Fibroblast of peridontal ligament (primary cell): ENCODE measurements at regions not wholly inside any gene's neighbourhood (a gene's known extent, or its start where the extent isn't known, plus 50 kb on each side); places are given as distances from the start of the nearest gene placed in this dataset.
A peak's percentile ranks its signal among the peaks of the same experiment; 100 is the strongest.
"Not testable (repeated sequence)": the region's sequence is repeated elsewhere in the genome, so short reads cannot be mapped to it uniquely, and the experiment has no call there.

Experiments used
- DNase-seq: peaks from one replicate; pipeline ENCODE4 v3.0.0-alpha.2; 2010; ENCODE audit errors: extremely low read depth

DNA sequence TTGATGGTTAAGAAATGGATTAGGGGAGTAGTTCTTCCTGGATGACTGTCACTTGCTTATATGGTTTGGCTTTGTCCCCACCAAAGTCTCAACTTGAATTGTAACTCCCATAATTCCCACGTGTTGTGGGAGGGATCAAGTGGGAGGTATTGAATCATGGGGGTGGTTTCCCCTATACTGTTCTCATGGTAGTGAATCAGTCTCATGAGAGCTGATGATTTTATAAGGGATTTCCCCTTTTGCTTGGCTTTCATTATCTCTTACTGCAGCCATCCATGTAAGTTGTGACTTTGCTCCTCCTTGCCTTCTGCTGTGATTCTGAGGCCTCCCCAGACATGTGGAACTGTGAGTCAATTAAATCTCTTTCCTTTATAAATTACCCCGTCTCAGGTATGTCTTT lies 1621.1 kb downstream of the MRPL39 start:
- no peak for DNase-seq

DNA sequence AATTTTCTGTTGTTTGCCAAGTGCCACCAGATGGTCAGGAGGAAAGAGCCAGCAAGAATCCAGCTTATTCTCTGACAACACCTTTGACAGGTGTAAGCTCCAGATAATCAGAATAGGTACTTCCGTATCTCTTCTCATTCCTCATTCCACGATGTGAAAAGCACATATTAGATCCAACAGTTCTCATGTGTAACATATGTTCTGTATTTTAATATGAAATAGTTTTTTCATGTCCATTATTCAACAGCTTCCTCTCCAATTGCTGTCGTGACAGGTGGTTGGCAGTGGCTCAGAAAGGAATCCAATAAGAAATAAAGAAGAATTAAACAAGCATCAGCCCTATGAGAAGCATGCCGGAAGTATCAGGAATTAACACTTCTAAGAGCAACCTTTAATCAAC lies 1624.7 kb downstream of the MRPL39 start:
- DNase-seq: no peak

DNA sequence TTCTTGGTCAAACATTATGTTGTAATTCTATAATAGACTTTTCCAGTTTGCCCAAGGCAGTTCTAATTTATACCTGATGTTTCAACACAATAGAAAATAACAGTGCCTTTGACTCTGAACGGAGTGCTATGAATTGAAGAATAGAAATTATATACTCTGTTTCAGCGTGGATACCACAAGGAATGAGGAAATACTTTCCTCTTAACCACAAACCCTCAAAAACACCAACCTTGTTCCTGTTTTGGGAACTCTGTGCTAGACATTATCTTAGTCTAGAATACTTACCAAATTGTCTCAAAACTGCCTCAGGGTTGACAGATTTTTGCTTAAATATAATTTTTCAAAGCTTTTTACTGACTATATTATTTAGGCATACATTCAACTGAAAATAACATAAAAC lies 1629.3 kb downstream of the MRPL39 start:
- DNase-seq: no peak

DNA sequence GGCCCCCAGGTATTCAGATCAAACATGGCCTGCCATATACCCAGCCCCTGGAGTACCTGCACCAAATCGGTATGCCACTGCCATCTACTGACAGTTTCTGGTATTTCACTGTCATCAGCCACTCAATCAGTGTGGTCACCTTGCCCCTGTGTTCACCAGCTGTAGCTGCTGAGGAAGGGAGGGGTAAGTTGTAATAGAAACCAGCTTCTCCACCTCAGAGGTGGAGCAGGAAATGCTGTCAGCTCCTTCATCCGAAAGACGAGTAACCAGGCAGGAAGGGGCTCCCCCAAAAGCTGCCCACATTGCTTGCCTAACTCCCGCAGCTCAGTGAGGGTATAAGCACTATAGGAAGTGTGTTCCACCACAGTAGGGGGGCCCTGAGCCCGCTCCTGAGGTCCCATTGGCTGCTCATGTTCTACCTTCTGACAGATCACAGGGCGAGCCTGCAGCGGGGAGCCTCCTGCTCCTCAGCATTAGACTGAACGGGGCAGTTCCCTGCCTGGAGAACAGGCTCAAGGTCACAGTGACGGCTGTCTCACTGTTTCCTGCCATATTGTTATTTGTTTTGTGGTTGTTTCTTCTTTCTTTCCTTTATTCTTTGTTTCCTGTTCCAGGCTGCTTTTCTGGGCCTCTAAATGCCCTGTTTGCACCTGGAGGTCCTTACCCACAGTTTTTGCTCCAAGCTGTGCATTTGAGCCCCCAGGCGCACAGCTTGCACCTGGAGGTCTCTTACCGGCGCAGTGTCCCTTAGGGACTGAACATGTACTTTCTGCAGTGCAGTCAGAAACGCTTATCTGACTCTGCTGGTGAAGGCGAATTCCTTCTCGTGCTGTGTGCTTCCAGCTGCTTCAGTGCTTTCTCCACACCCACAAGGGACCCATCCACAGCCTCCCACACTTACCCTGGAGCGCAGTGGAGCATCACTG lies 1638.3 kb downstream of the MRPL39 start:
- no peak for DNase-seq

DNA sequence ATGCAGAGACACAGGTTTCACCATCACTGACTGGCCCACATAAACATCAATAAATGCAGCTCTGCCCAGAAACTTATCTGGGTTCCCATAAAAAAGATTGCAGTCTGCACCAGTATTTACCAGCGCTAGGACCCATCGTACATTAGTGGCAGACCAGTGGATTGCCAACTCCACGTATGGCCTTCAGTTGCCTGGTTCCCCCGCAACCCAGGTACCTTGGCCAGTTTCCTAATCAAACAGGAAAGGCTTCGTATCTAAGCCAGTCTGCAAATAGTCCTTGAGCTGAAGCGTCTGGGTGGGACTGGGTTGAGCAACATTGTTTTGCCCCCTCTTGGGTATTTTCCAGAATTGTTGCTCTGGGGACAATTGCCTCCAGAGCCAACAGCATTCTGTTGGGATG lies 1639.3 kb downstream of the MRPL39 start:
- DNase-seq: no peak

DNA sequence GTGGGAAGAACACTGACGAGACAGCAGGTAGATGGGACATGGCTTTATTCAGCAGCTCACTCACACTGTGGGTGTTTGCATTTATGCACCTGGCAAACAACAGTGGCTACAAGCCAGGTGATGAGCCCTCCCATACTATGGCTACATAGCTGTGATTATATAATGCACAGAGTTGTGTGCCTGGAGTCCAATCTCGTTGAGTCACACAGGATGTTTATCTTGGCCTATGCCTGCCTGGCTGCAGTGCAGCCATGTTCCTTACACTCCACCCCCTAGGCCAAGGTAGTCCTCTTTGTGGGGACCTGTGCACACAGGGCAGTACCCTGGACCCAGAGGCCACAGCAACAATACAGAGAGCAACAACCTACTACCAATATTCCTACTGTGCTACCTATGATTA lies 1643.8 kb downstream of the MRPL39 start:
- DNase-seq: no peak

DNA sequence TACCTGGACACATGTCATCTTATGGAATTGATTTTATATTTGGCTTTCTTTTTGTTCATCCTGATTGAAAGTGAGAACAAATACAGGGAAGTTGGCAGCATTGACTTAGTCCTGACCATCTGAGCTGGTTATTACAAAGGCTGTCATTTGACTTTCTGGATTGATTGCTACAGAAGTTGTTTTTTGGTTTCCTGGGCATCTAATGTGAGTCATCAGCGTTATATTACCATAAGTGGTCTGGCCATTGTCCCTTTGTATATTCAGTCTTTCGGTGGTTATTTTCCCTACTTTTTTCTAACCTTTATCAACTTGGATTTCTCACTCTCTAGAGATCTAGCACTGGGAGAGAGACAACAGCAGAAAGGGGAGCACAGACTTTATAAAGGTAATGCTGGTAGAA lies 1646.5 kb downstream of the MRPL39 start:
- DNase-seq: no peak

DNA sequence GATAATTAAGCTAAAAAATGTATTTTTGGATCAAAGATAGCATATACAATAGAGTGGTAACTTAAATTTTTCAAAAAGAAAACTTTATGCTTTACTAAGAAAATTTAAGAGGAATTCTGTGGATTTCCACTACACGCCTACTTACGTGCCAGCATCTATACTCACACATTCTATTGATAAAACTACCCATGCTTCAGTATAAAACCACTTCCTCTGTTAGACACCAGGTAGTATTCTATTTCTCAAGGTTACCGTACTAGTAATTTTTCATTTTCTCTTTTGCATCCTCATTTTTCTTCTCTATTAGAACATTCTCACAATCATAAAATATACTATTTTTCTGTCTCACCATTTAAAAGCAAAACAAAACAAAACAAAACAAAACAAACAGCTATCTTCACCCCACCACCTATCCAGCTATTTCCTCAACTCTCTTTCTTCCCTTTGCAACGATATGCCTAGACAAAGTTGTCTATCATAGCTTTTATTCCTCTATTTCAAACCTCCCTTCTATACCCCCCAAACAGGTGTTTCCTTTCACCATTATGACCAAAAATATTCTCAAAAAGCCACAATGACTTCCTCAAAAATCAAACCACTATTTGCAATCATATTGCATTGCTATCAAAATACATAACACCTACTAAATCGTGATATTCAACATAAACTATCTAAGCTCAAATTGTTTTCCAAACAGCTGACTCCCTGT lies 1652.0 kb downstream of the MRPL39 start:
- DNase-seq: no peak

DNA sequence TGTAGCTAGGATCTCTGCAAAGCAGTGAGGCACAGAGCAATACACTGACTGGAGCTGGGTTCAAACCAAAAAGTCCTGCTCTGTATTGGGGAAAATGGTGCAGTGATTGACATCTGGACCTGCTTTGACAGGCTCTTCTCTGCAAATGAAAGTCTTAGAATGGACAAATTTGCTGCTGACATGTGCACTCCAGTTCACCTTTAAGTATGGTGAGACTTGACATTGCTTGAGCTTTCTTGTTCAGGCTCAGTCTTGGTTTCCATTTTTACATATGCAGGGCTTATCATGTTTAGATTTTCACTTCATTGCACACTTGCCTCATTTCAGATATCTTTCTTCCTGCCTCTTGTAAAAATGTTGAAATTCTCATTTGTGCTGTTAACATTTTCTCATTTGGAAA lies 1655.0 kb downstream of the MRPL39 start:
- DNase-seq: no peak

DNA sequence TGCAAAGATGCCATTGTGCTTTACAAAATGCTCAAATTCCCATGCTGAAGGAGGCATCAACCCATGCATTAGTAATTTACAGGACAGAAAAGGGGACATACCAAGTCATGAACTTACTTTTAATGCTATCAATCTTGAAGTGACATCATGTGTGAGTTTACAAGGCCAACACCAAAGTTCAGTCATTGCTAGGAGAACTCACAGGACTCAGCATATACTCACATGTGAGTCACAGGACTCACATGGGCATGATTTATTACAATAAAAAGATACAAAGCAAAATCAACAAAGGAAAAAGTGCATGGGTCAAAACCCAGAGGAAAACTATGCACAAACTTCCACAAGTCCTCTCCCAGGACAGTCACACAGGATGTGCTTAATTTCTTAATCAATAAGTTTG lies 1656.0 kb downstream of the MRPL39 start:
- no peak for DNase-seq

DNA sequence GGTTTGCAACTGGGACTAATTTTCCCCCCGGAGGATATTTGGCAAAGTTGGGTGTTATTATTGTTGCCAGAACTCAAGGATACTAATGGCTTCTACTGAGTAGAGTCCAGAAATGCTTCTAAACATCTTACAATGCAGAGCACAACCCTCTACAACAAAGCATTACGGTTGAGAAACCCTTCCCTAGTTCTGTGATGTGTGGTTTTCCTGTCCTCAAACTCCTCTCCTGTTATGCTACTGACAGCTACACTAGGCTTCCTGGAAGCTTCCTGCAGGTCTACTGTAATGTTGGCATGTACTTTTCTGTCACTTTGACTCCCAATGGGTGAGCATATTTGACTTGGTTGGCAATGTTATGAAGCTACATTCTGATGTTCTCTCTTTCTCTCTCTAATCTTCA lies 1656.9 kb downstream of the MRPL39 start:
- DNase-seq: no peak

DNA sequence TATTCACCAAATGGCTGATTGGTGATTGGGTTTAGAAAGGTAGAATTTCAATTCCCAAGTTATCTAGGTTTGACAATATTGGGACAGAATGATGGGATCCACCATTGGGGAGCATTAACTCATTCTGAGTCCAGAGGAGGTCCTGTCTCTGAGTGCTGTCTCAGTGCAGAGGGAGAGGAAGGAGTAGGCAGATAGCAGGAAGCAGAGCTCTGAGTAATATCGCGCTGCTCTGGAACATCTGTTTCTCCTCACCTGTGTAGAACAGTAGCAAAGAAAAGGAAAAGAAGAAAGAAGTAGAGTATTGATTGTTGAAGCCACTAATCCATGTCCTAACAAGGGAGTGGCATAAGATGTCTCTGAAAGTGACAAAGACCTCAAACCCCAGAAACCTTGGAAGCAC lies 1657.8 kb downstream of the MRPL39 start:
- no peak for DNase-seq

DNA sequence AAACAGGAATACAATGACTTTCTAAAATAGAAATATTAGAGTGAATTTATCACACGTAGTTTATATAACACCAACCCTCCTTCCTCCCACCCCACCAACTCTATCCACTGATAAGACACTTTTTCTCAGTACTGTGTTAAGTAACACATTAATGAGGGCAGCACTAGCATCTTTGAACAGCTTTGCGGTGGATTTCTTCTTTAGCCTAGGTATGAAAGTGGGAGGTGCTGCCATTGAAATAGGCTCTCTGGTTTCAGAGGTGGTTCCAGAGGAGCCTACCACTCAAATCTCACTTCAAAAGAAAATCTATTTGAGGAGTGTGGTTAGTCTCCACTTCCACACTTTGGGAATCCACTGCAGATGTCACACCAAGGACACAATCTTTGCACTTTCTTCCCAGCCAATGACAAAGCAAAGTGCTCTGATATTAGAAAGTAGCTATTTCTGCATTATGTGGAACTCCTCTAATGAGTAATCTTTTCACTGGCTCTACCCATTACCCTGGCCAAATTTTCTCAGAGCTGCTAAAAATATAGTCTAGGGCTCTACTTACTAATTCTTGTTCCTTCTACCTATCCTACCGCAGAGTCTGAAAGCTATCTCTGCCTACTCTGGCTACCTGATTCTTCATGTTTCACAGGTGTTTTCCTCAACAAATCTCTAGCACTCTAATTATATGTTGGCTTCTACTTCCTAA lies 1667.8 kb downstream of the MRPL39 start:
- no peak for DNase-seq

DNA sequence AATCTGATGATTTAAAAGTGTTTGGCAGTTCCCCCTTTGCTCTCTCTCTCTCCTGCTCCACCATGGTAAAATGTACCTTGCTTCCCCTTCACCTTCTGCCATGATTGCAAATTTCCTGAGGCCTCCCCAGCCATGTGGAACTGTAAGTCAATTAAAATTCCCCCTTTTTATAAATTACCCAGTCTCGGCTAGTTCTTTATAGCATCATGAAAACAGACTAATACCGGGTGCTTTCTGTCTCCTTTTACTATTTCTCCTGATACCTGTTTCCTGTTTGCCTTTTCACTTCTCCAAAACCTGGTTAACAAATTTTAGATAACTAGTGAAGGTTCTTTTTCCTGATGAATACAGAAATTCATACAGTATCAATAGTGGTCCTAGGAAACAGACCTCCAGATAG lies 1670.3 kb downstream of the MRPL39 start:
- DNase-seq: no peak

DNA sequence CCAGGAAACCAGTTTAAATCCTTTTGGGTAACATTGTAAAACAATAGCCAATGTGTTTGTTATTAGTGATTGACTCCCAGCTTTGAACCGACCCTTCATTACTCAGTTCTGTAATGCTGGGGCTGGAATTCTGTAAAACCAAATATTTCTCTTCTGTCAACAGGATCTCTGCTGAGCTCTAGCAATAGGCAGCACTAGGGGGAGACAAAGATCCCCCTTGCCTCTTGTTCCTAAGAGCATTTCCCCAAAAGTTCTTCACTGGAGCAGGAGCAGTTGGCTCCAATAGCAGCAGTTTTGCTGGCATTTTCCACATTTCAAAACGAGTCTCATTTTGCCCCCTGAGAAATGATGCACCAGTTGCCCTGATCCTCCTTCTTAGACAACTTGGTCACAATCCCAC lies 1671.1 kb downstream of the MRPL39 start:
- peak; percentile 3 for DNase-seq

DNA sequence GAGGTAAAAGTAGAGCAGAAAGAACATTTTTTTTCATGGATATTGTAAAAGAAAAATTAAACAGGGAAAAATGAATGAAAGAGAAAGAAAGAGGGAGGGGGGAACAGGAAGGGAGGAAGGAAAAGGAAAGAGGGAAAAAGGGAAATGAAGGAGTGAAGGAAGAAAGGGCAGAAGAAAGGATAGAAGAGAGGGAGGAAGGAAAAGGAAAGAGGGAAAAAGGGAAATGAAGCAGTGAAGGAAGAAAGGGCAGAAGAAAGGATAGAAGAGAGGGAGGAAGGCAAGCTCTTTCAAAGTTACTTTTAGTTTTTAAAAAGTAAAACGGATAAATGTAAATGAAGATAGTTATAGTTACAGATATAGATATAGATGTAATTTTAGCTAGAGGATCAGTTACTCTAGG lies 1676.7 kb downstream of the MRPL39 start:
- DNase-seq: no peak

DNA sequence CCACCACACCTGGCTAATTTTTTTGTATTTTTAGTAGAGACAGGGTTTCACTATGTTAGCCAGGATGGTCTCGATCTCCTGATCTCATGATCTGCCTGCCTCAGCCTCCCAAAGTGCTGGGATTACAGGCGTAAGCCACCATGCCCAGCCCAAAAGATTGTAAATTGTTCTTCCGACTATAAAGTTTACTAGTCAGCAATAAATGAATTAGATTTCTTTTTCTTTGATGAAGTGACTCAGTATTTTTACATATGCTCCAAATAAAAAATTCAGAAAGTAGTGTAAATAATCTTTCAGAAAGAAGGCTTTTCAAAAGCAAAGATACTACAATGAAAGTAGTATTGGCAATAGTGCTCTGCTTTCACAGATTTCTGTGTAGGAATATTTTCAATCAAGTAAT lies 1680.9 kb downstream of the MRPL39 start:
- not testable (repeated sequence) for DNase-seq

DNA sequence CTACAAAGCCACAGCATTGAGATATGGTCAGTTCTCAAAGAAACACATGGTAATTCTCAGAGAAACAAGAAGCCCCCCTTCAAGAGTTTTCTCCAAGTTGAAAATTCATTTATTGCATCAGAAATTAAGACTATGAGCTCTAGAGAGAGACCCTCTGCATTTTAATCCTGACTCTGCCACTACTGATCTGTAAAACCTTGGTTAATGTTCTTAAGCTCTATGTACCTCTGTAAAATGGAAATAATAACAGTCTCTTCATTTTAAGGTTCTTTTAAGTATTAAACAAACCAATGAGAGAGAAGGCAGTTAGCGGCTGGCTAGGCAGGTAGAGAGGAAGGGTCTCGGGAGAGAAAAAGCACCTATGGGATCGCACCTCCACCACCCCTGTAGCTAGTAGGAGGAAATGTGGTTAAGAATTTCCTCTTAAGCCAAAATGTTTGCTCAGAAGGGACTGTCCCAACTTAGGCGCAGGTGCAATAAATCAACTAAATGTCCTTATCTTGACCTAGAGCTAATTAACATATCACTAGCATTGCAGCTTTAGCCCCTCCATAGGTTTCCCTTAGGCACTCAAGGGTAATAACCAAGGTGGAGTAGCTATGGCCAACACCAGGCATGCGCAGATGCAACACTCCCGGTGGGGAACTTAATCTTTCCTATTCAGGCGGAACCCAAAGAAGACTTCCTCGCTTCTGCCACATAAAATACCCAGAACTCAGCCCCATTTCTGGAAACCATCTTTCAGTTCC lies 1685.4 kb downstream of the MRPL39 start:
- no peak for DNase-seq

DNA sequence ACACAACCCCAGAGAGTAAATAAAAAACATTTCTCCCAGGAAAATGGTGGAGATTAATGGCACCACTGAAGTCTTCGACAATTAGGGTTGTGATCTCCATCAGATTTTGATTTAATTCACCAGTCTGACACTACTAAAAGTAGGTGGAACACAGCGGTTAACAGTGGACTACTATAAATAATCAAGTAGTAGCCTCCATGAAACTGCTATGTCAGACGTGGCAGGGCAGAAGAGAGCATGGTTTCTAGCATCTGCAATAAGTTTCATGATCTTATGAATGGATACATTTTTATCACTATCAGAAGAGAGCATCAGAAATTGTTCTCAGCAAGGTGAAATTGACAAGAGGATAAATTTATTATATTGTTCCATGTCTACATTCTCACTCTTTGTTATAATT lies 1706.6 kb downstream of the MRPL39 start:
- no peak for DNase-seq

DNA sequence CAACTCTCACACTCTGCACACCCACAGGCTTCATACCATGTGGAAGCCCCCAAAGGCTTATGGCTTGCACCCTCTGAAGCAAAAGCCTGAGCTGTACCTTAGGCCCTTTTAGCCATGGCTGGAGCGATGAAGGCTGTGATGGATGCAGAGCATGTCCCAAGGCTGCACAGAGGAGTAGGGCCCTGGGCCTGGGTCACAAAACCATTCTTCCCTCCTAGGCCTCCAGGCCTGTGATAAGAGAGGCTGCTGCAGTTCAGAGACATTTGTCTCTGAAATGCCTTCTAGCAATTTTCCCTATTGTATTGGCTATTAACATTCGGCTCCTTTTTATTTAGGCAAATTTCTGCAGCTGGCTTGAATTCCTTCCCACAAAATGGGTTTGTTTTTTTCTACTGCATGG lies 1707.7 kb downstream of the MRPL39 start:
- no peak for DNase-seq

DNA sequence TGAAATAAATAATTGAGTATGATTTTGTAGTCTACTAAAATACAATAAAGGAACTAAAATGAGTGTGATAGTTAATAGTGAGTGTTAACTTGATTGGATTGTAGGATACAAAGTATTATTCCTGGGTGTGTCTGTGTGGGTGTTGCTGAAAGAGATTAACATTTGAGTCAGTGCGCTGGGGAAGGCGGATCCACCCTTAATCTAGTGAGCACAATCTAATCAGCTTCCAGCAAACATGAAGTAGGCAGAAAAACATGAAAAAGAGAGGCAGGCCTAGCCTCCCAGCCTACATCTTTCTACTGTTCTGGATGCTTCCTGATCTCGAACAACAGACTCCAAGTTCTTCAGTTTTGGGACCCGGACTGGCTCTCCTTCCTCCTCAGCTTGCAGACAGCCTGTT lies 1716.6 kb downstream of the MRPL39 start:
- no peak for DNase-seq

DNA sequence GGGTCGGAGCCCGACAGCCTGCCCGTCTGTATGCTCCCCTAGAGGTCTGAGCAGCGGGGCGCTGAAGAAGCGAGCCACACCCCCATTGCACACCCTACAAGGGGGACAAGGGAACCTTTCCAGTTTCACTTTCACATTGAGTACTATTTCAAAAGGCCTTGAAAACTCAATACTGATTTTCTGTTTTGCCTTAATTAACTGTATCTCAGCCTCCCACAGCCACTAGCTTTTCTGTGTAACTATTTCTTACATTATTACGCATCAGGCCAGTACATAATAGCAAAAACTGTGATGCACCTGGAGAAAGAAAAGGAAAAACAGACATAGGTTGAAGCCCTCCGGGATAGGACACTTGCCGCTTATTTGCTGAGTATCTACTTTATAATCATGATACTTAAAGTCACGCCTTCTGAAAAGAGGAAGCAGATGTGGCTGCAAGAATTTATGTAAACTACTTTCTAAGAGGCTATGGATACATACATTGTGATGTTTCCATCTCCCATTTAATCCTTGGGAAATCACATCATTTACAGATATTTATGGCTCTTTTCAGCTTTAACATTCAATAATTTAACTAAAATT lies 1719.5 kb downstream of the MRPL39 start:
- no peak for DNase-seq
